ENCODE measurements at regions not wholly inside any gene's neighbourhood (a gene's known extent, or its start where the extent isn't known, plus 50 kb on each side); places are given as distances from the start of the nearest gene placed in this dataset.

GRCh38 chr10:64054392-64054791 is 533.2 kb downstream of the REEP3 start:
- no peak for TF ChIP-seq POLR2AphosphoS5 (IDR thresholded peaks at IDR 0.05)
- no peak for TF ChIP-seq CTCF (IDR thresholded peaks at IDR 0.05)
